K562 (cell line): ENCODE measurements at regions not wholly inside any gene's neighbourhood (a gene's known extent, or its start where the extent isn't known, plus 50 kb on each side); places are given as distances from the start of the nearest gene placed in this dataset.

Experiments
- E2F1 ChIP-seq: sonication (generic); formaldehyde crosslinking; IDR thresholded peaks from 2 replicates; pipeline ENCODE4 v1.8.1; 2023; ENCODE audit warnings: mild to moderate bottlenecking, missing genetic modification reagents, moderate library complexity
- KAT7 ChIP-seq: sonication (generic); formaldehyde crosslinking; IDR thresholded peaks from 2 replicates; pipeline ENCODE4 v1.8.0; 2022; ENCODE audit warnings: missing genetic modification reagents, mild to moderate bottlenecking, borderline replicate concordance
- POLR2A ChIP-seq: fragments of 450-650 bp; conservative IDR thresholded peaks from 2 replicates; pipeline ENCODE4 v1.6.1; 2016
- POLR2AphosphoS5 ChIP-seq: IDR thresholded peaks from 2 replicates; pipeline ENCODE4 v1.6.1; 2011; ENCODE audit warnings: mild to moderate bottlenecking, low read depth, low read length, moderate library complexity; ENCODE audit not compliant: control insufficient read depth, insufficient read depth
- RFX5 ChIP-seq: IDR thresholded peaks from 2 replicates; pipeline ENCODE4 v1.6.1; 2011; ENCODE audit warnings: low read depth, mild to moderate bottlenecking, improper control_type of control experiment, low read length
- ZBTB12 ChIP-seq: fragments of 250-450 bp; sonication (Bioruptor Pico); IDR thresholded peaks from 2 replicates; pipeline ENCODE4 v1.4.0; 2020
- TF ChIP-seq, protein P1 (sequence below), 2 experiments: fragments of 450-650 bp; IDR thresholded peaks; 2 replicates each; pipeline ENCODE4 v1.6.1; 2016
- TF ChIP-seq, protein P2 (sequence below), 3 experiments: fragments of 200-800 bp in 1 of 3; fragments of 250-450 bp in 1 of 3; fragments of 450-650 bp in 1 of 3; sonication (Bioruptor Pico) in 1 of 3; sonication (Bioruptor generic) in 1 of 3; formaldehyde crosslinking in 1 of 3; IDR thresholded peaks; 2 replicates each; pipeline versions ENCODE4 v1.6.1 to v1.8.0; 2016 to 2022; ENCODE audit warnings: mild to moderate bottlenecking in 2 of 3, missing genetic modification characterization in 2 of 3, missing compliant biosample characterization in 1 of 3, moderate library complexity in 1 of 3
- TF ChIP-seq, protein P3 (sequence below): fragments of 250-450 bp; sonication (Bioruptor Pico); IDR thresholded peaks from 2 replicates; pipeline ENCODE4 v1.5.0; 2020; ENCODE audit warnings: mild to moderate bottlenecking
- TF ChIP-seq, protein P4 (sequence below): sonication (generic); formaldehyde crosslinking; IDR thresholded peaks from 2 replicates; pipeline ENCODE4 v1.8.1; 2022; ENCODE audit warnings: missing genetic modification reagents

DNA sequence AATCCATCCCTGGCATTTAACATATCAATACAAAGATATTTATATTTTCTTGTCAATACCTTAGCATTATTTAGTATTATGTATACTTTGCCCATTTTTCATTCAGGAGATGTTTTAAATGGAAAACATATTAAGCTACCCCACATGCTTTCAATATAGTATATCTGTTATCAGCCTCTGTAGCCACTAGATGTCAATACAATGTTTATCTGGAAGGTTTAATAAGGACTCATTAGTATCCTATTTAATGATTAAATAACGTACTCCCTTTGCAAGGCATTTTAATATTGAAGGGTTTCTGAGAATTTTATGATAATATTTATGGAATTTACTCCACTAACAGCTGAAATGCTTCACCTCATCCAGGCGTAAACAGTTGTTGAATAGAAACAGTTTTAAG lies 329.5 kb upstream of the ADGRL2 start:
- TF ChIP-seq, protein P1, sequence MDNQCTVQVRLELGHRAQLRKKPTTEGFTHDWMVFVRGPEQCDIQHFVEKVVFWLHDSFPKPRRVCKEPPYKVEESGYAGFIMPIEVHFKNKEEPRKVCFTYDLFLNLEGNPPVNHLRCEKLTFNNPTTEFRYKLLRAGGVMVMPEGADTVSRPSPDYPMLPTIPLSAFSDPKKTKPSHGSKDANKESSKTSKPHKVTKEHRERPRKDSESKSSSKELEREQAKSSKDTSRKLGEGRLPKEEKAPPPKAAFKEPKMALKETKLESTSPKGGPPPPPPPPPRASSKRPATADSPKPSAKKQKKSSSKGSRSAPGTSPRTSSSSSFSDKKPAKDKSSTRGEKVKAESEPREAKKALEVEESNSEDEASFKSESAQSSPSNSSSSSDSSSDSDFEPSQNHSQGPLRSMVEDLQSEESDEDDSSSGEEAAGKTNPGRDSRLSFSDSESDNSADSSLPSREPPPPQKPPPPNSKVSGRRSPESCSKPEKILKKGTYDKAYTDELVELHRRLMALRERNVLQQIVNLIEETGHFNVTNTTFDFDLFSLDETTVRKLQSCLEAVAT (IDR thresholded peaks at IDR 0.05), result no peak
- TF ChIP-seq E2F1 (CRISPR knock-in tag) (no peak), POLR2AphosphoS5 (no peak), POLR2A (no peak), ZBTB12 (CRISPR knock-in tag) (no peak), KAT7 (CRISPR knock-in tag) (no peak), RFX5 (no peak)
- TF ChIP-seq, protein P2, sequence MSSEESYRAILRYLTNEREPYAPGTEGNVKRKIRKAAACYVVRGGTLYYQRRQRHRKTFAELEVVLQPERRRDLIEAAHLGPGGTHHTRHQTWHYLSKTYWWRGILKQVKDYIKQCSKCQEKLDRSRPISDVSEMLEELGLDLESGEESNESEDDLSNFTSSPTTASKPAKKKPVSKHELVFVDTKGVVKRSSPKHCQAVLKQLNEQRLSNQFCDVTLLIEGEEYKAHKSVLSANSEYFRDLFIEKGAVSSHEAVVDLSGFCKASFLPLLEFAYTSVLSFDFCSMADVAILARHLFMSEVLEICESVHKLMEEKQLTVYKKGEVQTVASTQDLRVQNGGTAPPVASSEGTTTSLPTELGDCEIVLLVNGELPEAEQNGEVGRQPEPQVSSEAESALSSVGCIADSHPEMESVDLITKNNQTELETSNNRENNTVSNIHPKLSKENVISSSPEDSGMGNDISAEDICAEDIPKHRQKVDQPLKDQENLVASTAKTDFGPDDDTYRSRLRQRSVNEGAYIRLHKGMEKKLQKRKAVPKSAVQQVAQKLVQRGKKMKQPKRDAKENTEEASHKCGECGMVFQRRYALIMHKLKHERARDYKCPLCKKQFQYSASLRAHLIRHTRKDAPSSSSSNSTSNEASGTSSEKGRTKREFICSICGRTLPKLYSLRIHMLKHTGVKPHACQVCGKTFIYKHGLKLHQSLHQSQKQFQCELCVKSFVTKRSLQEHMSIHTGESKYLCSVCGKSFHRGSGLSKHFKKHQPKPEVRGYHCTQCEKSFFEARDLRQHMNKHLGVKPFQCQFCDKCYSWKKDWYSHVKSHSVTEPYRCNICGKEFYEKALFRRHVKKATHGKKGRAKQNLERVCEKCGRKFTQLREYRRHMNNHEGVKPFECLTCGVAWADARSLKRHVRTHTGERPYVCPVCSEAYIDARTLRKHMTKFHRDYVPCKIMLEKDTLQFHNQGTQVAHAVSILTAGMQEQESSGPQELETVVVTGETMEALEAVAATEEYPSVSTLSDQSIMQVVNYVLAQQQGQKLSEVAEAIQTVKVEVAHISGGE (CRISPR knock-in tag; IDR thresholded peaks at IDR 0.05), result no peak
- TF ChIP-seq, protein P3, sequence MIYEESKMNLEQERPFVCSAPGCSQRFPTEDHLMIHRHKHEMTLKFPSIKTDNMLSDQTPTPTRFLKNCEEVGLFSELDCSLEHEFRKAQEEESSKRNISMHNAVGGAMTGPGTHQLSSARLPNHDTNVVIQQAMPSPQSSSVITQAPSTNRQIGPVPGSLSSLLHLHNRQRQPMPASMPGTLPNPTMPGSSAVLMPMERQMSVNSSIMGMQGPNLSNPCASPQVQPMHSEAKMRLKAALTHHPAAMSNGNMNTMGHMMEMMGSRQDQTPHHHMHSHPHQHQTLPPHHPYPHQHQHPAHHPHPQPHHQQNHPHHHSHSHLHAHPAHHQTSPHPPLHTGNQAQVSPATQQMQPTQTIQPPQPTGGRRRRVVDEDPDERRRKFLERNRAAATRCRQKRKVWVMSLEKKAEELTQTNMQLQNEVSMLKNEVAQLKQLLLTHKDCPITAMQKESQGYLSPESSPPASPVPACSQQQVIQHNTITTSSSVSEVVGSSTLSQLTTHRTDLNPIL, result no peak
- TF ChIP-seq, protein P4, sequence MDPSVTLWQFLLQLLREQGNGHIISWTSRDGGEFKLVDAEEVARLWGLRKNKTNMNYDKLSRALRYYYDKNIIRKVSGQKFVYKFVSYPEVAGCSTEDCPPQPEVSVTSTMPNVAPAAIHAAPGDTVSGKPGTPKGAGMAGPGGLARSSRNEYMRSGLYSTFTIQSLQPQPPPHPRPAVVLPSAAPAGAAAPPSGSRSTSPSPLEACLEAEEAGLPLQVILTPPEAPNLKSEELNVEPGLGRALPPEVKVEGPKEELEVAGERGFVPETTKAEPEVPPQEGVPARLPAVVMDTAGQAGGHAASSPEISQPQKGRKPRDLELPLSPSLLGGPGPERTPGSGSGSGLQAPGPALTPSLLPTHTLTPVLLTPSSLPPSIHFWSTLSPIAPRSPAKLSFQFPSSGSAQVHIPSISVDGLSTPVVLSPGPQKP (CRISPR knock-in tag), result no peak
